VCaP (cell line): ENCODE measurements at regions not wholly inside any gene's neighbourhood (a gene's known extent, or its start where the extent isn't known, plus 50 kb on each side); places are given as distances from the start of the nearest gene placed in this dataset.
"Not testable (repeated sequence)": the region's sequence is repeated elsewhere in the genome, so short reads cannot be mapped to it uniquely, and the experiment has no call there.

Experiments used
- H3K27ac ChIP-seq: fragments of 450-650 bp; 2 replicates; pipeline ENCODE4 v1.5.1; 2017
- CTCF ChIP-seq: fragments of 450-650 bp; conservative IDR thresholded peaks from 2 replicates; pipeline ENCODE4 v1.5.1; 2017; ENCODE audit warnings: mild to moderate bottlenecking, moderate library complexity

- H3K27ac ChIP-seq: no peak overlapping the region
- no peak for TF ChIP-seq CTCF
These were observed 228.9 kb downstream of the RNF144A start for GRCh38 chr2:7146151-7146550.

- TF ChIP-seq CTCF: no peak
- H3K27ac ChIP-seq: no peak overlapping the region
These were observed 237.4 kb downstream of the RNF144A start for GRCh38 chr2:7154656-7155055.

- H3K27ac ChIP-seq: no peak overlapping the region
- TF ChIP-seq CTCF: no peak
These were observed 244.3 kb downstream of the RNF144A start for GRCh38 chr2:7161501-7161900.

DNA sequence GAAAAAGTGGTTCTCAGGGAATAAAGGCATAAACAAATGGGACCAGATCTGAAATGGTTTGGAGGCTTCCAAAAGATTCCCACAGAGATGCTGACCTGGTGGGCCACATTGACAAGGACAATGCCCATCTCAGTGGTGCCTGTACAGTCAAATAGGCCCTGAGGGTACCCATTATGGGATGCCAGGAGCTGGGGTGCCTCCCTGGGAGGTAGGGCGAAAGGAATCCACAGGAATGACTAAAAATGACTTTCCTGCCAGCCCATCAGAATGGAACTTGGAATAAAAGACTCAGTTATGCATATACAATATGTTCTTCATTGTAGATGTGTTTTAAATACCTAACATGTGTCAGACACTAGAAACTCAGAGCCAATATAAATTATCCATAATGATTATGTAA is 248.5 kb downstream of the RNF144A start:
- no peak for TF ChIP-seq CTCF

GRCh38 chr2:7167801-7168411 is 250.7 kb downstream of the RNF144A start:
- TF ChIP-seq CTCF: no peak
- H3K27ac ChIP-seq: no peak overlapping the region

More for the DNA sequence above, 248.5 kb downstream of the RNF144A start:
- H3K27ac ChIP-seq: no peak overlapping the region

DNA sequence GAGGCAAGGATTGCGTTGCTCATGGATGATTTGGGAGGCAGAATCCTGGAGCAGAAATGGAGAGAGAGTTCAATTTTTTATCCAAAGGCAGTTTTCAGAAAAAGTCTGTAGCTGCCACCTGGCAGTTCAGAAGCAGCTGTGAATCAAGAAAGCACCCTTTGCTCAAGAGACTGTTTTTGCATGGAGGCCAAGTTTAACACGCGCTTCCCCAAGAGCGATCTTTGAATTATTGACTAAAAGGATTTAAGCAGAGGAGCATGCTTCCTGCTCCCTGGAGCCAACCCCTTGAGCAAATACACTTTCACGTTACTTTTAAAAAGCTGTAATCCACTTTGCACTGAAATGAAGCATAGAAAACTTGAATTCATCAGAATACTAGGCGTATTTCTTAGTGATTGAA is 252.4 kb downstream of the RNF144A start:
- TF ChIP-seq CTCF: no peak
- H3K27ac ChIP-seq: peak overlapping the region; percentile 47

GRCh38 chr2:7178996-7179395 is 261.8 kb downstream of the RNF144A start:
- not testable (repeated sequence) for H3K27ac ChIP-seq

DNA sequence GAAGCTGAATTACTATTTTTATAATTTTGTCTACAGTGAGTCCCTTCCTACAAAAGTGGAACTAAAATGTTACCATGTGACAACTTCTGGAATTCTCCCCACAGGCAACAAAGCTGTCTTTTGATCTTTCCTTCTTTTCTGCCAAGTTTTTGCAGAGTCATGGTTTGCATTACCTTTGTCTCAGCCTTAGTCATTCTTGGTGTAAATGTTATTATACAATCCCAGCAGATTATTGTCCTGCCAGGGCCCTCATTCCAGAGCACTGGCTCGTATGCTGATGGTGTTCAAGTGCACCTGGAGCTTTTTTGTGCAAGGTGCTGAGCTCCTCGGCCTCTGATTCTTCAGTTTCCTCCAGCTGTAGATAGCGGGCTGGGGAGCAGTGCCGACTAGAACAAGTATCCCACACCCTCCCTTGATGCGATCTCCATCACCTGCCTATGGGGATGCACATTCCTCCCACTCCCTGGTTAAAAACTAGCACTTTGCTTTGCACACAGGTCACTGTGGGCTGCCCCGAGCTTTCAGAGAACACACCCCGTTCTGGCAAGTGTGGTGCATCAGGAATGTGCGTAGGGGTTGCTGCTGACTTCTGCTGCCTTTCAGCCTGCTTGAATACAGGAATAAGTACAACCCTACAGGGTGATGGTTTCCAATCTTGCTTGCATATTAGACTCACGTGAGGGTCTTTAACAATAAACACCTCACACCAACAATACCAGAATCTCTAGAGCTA is 263.6 kb downstream of the RNF144A start:
- H3K27ac ChIP-seq: no peak overlapping the region
- no peak for TF ChIP-seq CTCF
